Stomach smooth muscle (tissue), 2 donors: ENCODE measurements at regions not wholly inside any gene's neighbourhood (a gene's known extent, or its start where the extent isn't known, plus 50 kb on each side); places are given as distances from the start of the nearest gene placed in this dataset.
"Not testable (repeated sequence)": the region's sequence is repeated elsewhere in the genome, so short reads cannot be mapped to it uniquely, and the experiment has no call there.

Source experiments
- H3K27ac ChIP-seq: one replicate; pipeline ENCODE4 v1.7.0; 2013; ENCODE audit warnings: mild to moderate bottlenecking, low read length, inconsistent platforms
- H3K27me3 ChIP-seq, 2 donors: one replicate each; pipeline ENCODE4 v1.7.0; 2013; ENCODE audit warnings: low read length in 2 of 2; ENCODE audit not compliant: insufficient read depth in 2 of 2, control insufficient read depth in 1 of 2
- H3K36me3 ChIP-seq, 2 donors: one replicate each; pipeline ENCODE4 v1.7.0; 2013; ENCODE audit warnings: low read length in 2 of 2; ENCODE audit not compliant: control insufficient read depth in 2 of 2, insufficient read depth in 2 of 2
- H3K4me1 ChIP-seq: one replicate; pipeline ENCODE4 v1.7.0; 2013; ENCODE audit warnings: low read length; ENCODE audit not compliant: control insufficient read depth, insufficient read depth
- H3K4me3 ChIP-seq, 2 donors: one replicate each; pipeline ENCODE4 v1.7.0; 2013; ENCODE audit warnings: low read length in 2 of 2
- H3K9ac ChIP-seq, 2 donors: one replicate each; pipeline ENCODE4 v1.7.0; 2013; ENCODE audit warnings: low read length in 2 of 2, mild to moderate bottlenecking in 1 of 2
- H3K9me3 ChIP-seq, 2 donors: one replicate each; pipeline ENCODE4 v1.7.0; 2013; ENCODE audit warnings: low read length in 2 of 2; ENCODE audit not compliant: control insufficient read depth in 2 of 2
- donor health status: healthy.
- donor health status: Pancreatic carcinoma.

DNA sequence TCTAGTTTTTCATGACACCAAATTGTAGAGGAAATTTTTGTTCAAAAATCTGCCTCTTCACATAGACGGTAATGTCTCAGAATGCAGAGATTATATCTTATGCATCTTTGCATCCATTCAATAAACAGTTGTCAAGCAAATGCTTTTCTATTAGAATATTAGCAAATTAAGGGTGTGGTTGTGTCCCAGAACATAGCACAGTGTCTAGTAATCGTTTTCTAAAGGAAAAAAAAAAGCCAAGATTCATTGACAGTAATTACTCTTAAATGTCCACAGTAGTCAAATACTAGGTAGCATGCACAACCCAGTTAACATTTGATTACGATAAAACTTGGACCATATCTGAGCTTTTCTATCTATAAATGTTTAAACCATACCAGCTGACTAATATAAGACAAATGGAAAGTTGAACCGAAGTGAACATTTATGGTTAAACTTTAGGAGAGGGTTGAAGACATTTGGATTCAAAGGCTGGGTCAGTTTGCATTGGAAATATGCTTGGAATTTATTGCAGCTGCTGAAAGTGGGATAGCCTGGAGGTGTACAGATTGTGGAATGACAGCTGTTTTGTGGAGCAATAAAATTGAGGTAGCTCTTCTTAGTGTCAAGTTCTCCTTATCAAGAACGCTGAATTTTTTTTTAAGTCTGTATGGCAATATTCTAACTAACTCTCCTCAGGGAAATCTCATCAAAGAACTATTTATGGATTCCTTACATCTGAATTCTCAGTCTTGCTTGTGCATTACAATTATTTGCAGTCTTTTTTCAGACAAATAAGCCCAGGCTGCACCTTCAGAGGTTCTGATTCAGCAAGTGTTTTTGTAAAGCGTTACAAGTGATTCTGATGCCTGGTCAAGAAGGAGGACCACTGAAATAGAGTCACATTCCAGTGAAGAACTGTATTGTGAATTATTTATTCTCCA is 66.7 kb upstream of the ATP2B1 start:
- Histone ChIP-seq H3K27me3 (no peaks in the 10 kb centered on the region), H3K27ac (no peak overlapping the region), H3K4me1 (no peaks in the 10 kb centered on the region), H3K36me3 (no peaks in the 10 kb centered on the region), H3K4me3 (no peak overlapping the region), H3K9ac (no peak overlapping the region), H3K9me3 (no peaks in the 10 kb centered on the region)

DNA sequence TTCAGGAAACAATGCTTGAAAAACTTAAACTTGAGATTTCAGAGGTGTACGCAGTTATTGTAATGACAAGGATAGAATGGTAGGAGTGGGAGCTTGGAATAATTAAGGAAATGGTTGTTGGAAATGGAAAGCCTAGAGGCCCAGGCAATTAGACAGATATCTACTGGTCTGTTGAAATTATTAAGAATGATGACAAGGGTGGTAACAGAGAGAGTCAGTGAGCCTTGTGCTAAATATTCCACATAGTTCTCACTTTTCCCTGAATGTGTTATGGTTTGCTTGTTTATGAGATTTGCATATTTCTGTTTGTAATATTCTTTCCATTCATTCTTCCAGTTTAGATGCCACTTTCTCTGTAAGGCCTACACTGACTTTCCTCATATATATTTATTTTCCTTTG is 66.0 kb upstream of the ATP2B1 start:
- Histone ChIP-seq H3K36me3 (no peaks in the 10 kb centered on the region), H3K9ac (no peak overlapping the region), H3K9me3 (no peaks in the 10 kb centered on the region), H3K27ac (no peak overlapping the region), H3K27me3 (no peaks in the 10 kb centered on the region), H3K4me1 (no peaks in the 10 kb centered on the region), H3K4me3 (no peak overlapping the region)

DNA sequence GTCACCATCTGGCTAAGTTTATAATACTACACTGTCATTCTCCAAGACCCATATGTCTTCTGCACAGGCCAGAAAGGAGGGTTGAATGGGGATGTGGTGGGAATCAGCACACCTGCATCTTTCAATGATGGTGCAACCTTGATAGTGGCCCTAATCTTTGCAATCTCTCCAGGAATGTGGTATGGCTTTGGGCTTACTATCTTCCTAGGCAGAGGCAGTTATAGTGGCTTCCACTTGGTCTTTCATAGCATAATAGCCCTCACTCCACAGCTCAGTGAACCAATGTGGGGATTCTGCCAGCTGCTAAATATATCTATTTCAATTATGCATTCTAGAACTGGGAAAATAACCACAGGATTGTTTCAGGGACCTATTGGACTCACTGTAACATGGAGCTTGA is 61.8 kb upstream of the ATP2B1 start:
- no peaks in the 10 kb centered on the region for H3K9me3 ChIP-seq
- no peak overlapping the region for H3K9ac ChIP-seq
- H3K4me3 ChIP-seq, result no peak overlapping the region
- no peak overlapping the region for H3K27ac ChIP-seq
- no peaks in the 10 kb centered on the region for H3K36me3 ChIP-seq
- H3K4me1 ChIP-seq, result no peaks in the 10 kb centered on the region
- H3K27me3 ChIP-seq, result no peaks in the 10 kb centered on the region

DNA sequence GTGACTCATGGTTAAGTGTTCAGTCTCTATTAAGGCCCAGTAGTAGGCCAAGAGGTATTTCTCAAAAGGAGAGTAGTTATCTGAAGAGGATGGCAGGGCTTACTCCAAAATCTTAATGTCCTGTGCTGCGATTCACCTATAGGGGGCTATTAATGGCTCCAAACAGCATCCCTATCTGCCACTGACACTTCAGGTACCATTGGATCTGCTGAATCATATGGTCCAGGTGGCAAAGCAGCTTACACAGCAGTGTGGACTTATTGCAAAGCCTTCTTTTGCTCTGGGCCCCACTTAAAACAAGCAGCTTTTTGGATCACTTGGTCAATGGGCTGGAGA is 60.8 kb upstream of the ATP2B1 start:
- H3K4me3 ChIP-seq, result no peak overlapping the region
- H3K36me3 ChIP-seq, result no peaks in the 10 kb centered on the region
- H3K9me3 ChIP-seq, result no peaks in the 10 kb centered on the region
- H3K9ac ChIP-seq, result no peak overlapping the region
- H3K4me1 ChIP-seq, result no peaks in the 10 kb centered on the region
- H3K27me3 ChIP-seq, result no peaks in the 10 kb centered on the region
- H3K27ac ChIP-seq, result no peak overlapping the region

DNA sequence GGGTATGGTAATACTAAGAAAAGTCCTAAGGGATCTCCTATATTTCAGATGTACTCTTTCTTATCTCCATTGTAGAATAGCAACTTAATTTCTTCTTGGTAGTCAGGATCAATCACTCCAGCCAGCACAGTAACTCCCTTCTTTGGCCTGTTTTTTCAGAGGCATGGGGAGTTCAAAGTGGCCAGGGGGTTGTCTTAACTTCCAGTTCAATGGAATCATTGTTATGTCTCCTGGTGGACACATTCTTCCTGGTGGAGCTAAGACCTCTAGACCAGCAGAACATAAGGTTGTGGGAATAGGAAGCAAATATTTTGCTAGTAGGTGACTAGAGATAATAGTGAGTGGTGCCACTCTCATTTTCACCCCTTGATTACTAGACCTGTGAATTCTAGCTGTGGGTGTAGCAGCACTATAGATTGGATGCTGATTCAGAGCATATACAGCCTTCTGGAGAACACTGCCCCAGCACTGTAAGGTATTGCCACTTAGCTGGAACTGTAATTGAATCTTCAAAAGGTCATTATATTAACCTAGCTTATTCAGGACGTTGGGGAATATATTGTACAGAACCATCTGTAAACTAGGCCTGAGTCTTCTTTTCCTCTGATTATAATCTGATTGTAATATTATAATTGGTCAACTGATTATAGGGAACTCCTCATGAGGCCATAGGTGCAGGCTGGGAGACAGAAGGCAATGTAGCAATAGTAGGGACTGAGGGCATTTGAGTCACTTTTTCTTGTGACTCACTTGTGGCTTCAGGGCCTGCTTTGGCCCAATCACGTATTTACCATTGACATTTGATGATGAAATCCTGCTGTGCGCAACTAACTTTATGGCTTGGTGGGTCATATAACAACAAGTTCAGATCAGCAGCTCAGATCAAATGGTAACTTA is 60.2 kb upstream of the ATP2B1 start:
- no peaks in the 10 kb centered on the region for H3K36me3 ChIP-seq
- H3K27ac ChIP-seq, result no peak overlapping the region
- H3K27me3 ChIP-seq, result no peaks in the 10 kb centered on the region
- no peak overlapping the region for H3K9ac ChIP-seq
- no peak overlapping the region for H3K4me3 ChIP-seq
- no peaks in the 10 kb centered on the region for H3K4me1 ChIP-seq
- H3K9me3 ChIP-seq, result no peaks in the 10 kb centered on the region

DNA sequence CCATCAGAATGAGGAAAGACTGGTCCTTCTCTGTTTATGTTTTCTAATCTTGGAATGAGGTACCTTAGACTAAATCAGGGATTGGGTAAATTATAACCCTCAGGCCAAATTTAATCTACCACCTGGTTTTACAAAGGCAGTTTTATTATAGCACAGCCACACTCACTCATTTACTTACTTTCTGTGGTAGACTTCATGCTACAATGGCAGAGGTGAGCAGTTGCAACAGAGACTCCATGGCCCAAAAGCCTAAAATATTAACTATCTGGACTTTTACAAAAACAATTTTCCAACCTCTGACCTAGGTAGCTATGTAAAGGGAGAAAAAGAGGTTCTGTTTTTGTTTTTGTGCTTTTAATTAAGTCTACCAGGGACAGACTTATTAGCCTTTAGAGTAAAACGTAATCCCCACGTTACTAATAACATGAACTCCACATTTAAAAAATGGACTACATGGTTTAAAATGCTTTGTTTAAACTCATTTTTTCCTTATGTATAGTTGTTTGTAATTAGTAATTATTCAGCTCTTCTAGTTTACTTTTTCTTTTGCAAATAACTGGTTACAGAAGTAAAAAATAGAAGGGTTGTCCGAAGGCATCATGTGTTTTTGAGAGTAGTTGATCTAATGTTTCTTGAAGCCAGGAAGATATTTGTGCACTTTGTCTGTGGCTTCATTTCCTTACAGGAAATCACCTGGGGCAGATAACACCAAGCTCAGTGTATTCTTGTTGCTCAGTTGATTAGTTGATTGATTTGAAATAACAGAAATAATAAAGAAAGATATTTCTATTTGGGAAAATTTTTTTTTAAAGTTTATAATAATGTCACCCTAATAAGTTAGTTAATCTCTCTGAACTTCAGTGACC is 57.6 kb upstream of the ATP2B1 start:
- H3K9me3 ChIP-seq, result no peaks in the 10 kb centered on the region
- no peak overlapping the region for H3K4me3 ChIP-seq
- no peaks in the 10 kb centered on the region for H3K36me3 ChIP-seq
- no peak overlapping the region for H3K9ac ChIP-seq
- H3K27ac ChIP-seq, result no peak overlapping the region
- no peaks in the 10 kb centered on the region for H3K4me1 ChIP-seq
- no peaks in the 10 kb centered on the region for H3K27me3 ChIP-seq

DNA sequence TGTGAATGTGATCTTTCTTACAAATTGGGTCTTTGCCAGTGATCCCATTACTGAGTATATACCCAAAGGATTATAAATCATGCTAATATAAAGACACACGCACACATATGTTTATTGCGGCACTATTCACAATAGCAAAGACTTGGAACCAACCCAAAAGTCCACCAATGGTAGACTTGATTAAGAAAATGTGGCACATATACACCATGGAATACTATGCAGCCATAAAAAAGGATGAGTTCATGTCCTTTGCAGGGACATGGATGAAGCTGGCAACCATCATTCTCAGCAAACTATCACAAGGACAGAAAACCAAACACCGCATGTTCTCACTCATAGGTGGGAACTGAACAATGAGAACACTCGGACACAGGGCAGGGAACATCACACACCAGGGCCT is 55.5 kb upstream of the ATP2B1 start:
- H3K4me1 ChIP-seq, H3K27ac ChIP-seq, H3K4me3 ChIP-seq, H3K9ac ChIP-seq, H3K27me3 ChIP-seq, H3K9me3 ChIP-seq, H3K36me3 ChIP-seq: not testable (repeated sequence)

DNA sequence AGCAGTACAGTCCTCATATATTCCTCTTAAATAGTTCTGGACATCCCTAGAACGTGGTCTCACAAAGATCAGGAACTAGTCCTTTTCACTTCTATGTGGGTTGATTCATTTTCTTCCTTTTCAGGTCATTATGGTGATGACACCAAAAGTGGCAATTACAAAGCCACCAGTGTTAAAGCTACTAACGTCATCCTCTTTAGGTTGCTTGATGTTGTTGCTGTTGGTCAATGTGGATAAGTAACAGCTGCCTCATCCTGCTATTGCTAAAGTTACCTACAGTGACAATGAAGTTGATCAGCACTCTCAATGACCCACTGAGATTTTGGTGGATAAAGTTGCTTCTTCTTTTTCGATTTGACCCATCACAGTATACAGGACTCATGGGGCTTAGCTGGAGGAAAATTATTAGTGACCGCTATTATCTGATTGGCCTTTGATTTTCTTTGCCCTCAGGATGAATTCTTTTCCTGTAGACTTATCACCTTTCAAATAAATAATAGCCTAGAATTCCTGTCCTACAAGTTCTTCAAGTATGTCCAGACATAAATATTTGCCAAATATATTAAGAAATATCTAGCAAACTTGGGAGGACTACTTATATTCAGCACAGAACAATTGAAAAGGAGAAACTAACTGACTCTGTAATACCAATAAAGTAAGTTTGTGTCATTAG is 54.0 kb upstream of the ATP2B1 start:
- Histone ChIP-seq H3K9ac (no peak overlapping the region), H3K4me3 (no peak overlapping the region), H3K27ac (no peak overlapping the region), H3K9me3 (no peaks in the 10 kb centered on the region), H3K27me3 (no peaks in the 10 kb centered on the region), H3K4me1 (no peaks in the 10 kb centered on the region), H3K36me3 (no peaks in the 10 kb centered on the region)

DNA sequence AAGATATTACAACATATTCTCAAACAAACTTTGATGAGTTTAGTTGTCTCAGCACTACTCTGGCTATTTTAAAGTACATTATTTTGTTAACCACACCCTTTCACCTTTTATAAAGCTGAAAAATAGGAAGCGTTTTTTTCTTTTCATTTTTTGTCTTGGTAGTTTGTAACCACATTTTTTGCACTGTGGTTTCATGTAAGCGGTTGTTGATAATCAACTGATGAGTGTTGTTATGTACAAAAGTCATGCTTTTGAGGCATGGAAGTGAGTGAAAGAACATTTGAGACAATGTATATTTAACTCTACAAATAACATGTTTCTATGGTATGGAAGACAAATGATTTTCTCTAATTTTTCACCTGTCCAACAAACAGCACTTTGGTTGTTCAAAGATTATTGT is 52.1 kb upstream of the ATP2B1 start:
- no peaks in the 10 kb centered on the region for H3K9me3 ChIP-seq

More for the DNA sequence above, 52.1 kb upstream of the ATP2B1 start:
- Histone ChIP-seq H3K36me3 (no peaks in the 10 kb centered on the region), H3K4me3 (no peak overlapping the region), H3K9ac (no peak overlapping the region), H3K27me3 (no peaks in the 10 kb centered on the region), H3K27ac (no peak overlapping the region), H3K4me1 (no peaks in the 10 kb centered on the region)
